ENCODE measurements at regions not wholly inside any gene's neighbourhood (a gene's known extent, or its start where the extent isn't known, plus 50 kb on each side); places are given as distances from the start of the nearest gene placed in this dataset.

GRCh38 chr7:25541094-25541821 is 313.0 kb upstream of the NPVF start:
- ATAC-seq (ENCODE audit: low read depth) (no peak), DNase-seq (no peak)
- Mint-ChIP-seq H3K4me3 (no peak overlapping the region), H3K27ac (no peak overlapping the region), H3K4me1 (no peaks in the 10 kb centered on the region), H3K27me3 (peaks cover 38% of the 10 kb centered on the region), H3K9me3 (ENCODE audit: insufficient read depth) (no peaks in the 10 kb centered on the region)
- Histone ChIP-seq H3K36me3 (replicated peaks in 1 of 2; ENCODE audit: control extremely low read depth in 1 of 2, control insufficient read depth in 1 of 2, extremely low read depth in 1 of 2, insufficient read depth in 2 of 2, low read length in 1 of 2) (no peaks in the 10 kb centered on the region), H3K4me1 (ENCODE audit: control insufficient read depth in 2 of 2, insufficient read depth in 2 of 2, low read length in 2 of 2) (no peaks in the 10 kb centered on the region), H3K79me2 (ENCODE audit: control insufficient read depth, insufficient read depth, low read length) (no peaks in the 10 kb centered on the region), H3K9ac (ENCODE audit: low read length) (no peak overlapping the region), H3K4me3 (ENCODE audit: control extremely low read depth in 1 of 5, extremely low read depth in 1 of 5, insufficient read depth in 1 of 5, low read depth in 2 of 5, low read length in 4 of 5) (no peak overlapping the region), H3K27ac (ENCODE audit: low read length in 2 of 2) (no peak overlapping the region), H4K20me1 (ENCODE audit: control insufficient read depth, insufficient read depth, low read length, poor library complexity, severe bottlenecking) (no peaks in the 10 kb centered on the region), H3K27me3 (replicated peaks in 1 of 4; ENCODE audit: control extremely low read depth in 1 of 4, control insufficient read depth in 3 of 4, insufficient read depth in 4 of 4, low read length in 3 of 4) (peaks cover 0 to 10% (median 3%) of the 10 kb centered on the region in 4 experiments), H3K9me3 (ENCODE audit: control extremely low read depth in 1 of 3, control insufficient read depth in 2 of 3, insufficient read depth in 1 of 3, low read length in 2 of 3) (no peaks in the 10 kb centered on the region), H2AFZ (ENCODE audit: insufficient read depth, low read depth, low read length, poor library complexity, severe bottlenecking) (no peak overlapping the region), H3K4me2 (replicated peaks; ENCODE audit: low read depth, low read length, poor library complexity, severe bottlenecking) (no peak overlapping the region)
- ChIA-PET CTCF (interaction anchor here (1.1 kb wide), 1 partner anchor 9 kb away, joined by 3 read pairs; no protein-coding TSS in a partner anchor), POLR2A (no interaction called here)
- WGBS (ENCODE audit: insufficient coverage), result 92% methylated on average over 1 of the region's 6 CpGs
- TF ChIP-seq EZH2 (IDR thresholded peaks at IDR 0.05; ENCODE audit: borderline replicate concordance, insufficient read depth, low read depth, low read length, poor library complexity, severe bottlenecking) (no peak), CTCF (IDR thresholded peaks at IDR 0.05) (no peak)
- intact Hi-C loops (cut with micrococcal nuclease), result no loop called here

- no peak for ATAC-seq (ENCODE audit: low read depth)
- intact Hi-C loops (cut with micrococcal nuclease), result no loop called here
- no peaks in the 10 kb centered on the region for H3K36me3 ChIP-seq (replicated peaks in 1 of 2; ENCODE audit: control extremely low read depth in 1 of 2, control insufficient read depth in 1 of 2, extremely low read depth in 1 of 2, insufficient read depth in 2 of 2, low read length in 1 of 2)
- H3K4me3 ChIP-seq (ENCODE audit: control extremely low read depth in 1 of 5, extremely low read depth in 1 of 5, insufficient read depth in 1 of 5, low read depth in 2 of 5, low read length in 4 of 5), result no peak overlapping the region
- H3K27ac Mint-ChIP-seq, result no peak overlapping the region
- TF ChIP-seq CTCF (IDR thresholded peaks at IDR 0.05), result no peak
- ChIA-PET CTCF (no interaction called here), POLR2A (no interaction called here)
- no peak for DNase-seq
- H3K4me3 Mint-ChIP-seq, result no peak overlapping the region
- H3K9ac ChIP-seq (ENCODE audit: low read length), result no peak overlapping the region
- H3K27me3 Mint-ChIP-seq, result peaks cover 38% of the 10 kb centered on the region
- no peaks in the 10 kb centered on the region for H3K9me3 ChIP-seq (ENCODE audit: control extremely low read depth in 1 of 3, control insufficient read depth in 2 of 3, insufficient read depth in 1 of 3, low read length in 2 of 3)
- no peaks in the 10 kb centered on the region for H3K9me3 Mint-ChIP-seq (ENCODE audit: insufficient read depth)
- no peaks in the 10 kb centered on the region for H3K4me1 Mint-ChIP-seq
- no peaks in the 10 kb centered on the region for H4K20me1 ChIP-seq (ENCODE audit: control insufficient read depth, insufficient read depth, low read length, poor library complexity, severe bottlenecking)
- no peaks in the 10 kb centered on the region for H3K79me2 ChIP-seq (ENCODE audit: control insufficient read depth, insufficient read depth, low read length)
- H3K4me2 ChIP-seq (replicated peaks; ENCODE audit: low read depth, low read length, poor library complexity, severe bottlenecking), result no peak overlapping the region
- H2AFZ ChIP-seq (ENCODE audit: insufficient read depth, low read depth, low read length, poor library complexity, severe bottlenecking), result no peak overlapping the region
- H3K4me1 ChIP-seq (ENCODE audit: control insufficient read depth in 2 of 2, insufficient read depth in 2 of 2, low read length in 2 of 2), result no peaks in the 10 kb centered on the region
- 93% methylated on average over 2 of the region's 3 CpGs for WGBS (ENCODE audit: insufficient coverage)
- H3K27ac ChIP-seq (ENCODE audit: low read length in 2 of 2), result no peak overlapping the region
- peaks cover 0 to 10% (median 3%) of the 10 kb centered on the region in 4 experiments for H3K27me3 ChIP-seq (replicated peaks in 1 of 4; ENCODE audit: control extremely low read depth in 1 of 4, control insufficient read depth in 3 of 4, insufficient read depth in 4 of 4, low read length in 3 of 4)
These were observed 313.6 kb upstream of the NPVF start for GRCh38 chr7:25541877-25542276.
